GM21423 (cell line): ENCODE measurements at regions not wholly inside any gene's neighbourhood (a gene's known extent, or its start where the extent isn't known, plus 50 kb on each side); places are given as distances from the start of the nearest gene placed in this dataset.
"Not testable (repeated sequence)": the region's sequence is repeated elsewhere in the genome, so short reads cannot be mapped to it uniquely, and the experiment has no call there.

Source experiments
- ATAC-seq: cut with Tn5 transposase; IDR thresholded peaks from one replicate; pipeline ENCODE4 v1.9.1; 2021; ENCODE audit warnings: mild to moderate bottlenecking, moderate library complexity; ENCODE audit not compliant: unreplicated experiment

GRCh38 chr18:995629-996028, 91.0 kb downstream of the ADCYAP1 start:
- no peak for ATAC-seq

DNA sequence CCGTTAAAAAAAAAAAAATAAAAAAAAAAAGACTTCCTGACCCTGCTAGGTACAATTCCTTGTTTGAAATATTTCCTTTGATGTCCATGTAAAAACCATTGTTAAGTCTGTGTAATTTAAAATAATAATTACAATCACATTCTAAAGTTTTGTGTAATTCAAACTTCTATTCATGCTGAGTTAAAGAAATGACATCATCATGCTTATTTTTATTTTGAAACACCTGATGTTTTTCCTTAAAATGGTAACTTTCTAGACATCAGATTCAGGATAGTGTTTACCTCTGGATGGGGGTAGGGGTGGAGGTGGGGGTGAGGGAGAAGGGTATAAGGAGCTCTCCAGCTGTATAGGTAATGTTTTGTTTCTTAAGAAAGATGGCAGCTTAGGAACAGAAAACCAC, 92.8 kb downstream of the ADCYAP1 start:
- ATAC-seq = no peak

DNA sequence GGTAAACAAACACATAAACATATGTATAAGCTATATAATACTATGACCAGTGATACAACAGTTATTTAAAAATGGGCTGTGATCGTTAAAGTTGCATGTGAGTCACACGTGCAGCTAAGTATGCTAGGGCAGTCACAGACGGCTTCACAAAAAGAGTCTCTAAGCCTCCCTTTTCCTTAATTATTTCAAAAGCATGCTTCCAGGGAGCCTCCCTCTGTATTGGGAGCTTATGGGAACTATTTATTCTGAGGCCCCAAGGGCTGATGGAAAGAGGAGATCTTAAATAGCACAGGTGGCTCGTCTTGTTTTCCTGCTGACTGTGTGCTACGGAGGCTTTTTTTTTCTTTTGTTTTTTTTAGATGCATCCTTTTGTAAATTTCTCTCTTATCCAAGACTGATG, 94.3 kb downstream of the ADCYAP1 start:
- ATAC-seq = no peak

GRCh38 chr18:1002653-1003178, 98.0 kb downstream of the ADCYAP1 start:
- ATAC-seq = no peak

DNA sequence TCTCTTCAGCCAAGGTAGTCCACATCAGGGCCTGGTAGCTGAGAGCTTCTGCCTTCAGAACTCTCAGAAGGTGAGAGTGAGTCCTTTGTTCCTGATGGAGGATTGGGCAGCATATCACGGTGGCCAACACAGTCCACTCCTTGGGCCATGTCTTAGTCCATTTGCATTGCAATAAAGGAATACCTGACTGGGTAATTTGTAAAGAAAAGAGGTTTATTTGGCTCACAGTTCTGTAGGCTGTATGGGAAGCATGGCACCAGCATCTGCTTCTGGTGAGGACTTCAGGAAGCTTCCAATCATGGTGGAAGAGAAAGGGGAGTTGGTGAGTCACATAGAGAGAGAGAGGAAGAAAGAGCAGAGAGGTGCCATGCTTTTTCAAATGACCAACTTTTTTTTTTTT, 98.8 kb downstream of the ADCYAP1 start:
- no peak for ATAC-seq

DNA sequence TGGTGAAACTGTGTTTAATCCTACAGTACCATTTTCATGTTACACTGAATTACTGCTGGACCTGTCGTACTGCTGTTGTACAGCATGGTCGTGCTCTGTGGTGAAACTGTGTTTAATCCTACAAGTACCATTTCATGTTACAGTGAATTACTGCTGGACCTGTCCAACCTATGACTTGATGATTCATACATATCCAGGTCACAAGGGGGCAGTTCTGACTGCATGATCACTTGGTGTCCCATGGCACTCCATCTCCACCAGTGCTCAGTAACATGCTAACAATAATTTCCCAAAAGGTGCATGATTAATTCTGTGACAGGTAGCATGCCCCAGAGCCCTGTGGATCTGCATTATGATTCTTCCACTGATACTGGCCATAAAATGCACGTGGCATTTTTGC, 101.6 kb downstream of the ADCYAP1 start:
- no peak for ATAC-seq

DNA sequence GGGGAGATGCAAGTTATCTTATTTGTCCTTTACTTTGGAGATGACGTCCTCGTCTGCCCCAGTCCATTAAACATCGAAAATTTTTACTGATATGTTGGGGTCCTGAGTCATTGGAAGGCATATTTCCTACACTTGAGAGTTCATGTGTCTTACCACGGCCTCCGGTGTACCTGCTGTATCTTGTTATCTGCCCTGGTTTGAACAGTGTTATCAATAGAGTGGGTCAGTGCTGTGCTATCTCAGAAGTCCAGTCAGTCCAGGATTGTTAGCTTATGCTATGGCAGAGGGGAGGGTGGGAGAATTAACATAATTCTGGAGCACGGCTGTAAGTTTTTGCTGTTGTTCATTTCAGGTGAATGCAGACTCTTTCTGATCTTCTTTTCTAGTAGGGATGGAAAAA, 102.3 kb downstream of the ADCYAP1 start:
- ATAC-seq = no peak

- no peak for ATAC-seq
Measured at GRCh38 chr18:1011349-1011748, 106.7 kb downstream of the ADCYAP1 start.

GRCh38 chr18:1012775-1013174, 108.1 kb downstream of the ADCYAP1 start:
- ATAC-seq = no peak

- no peak for ATAC-seq
Measured at GRCh38 chr18:1013951-1014350, 109.3 kb downstream of the ADCYAP1 start.

GRCh38 chr18:1014509-1014908, 109.8 kb downstream of the ADCYAP1 start:
- ATAC-seq = no peak

DNA sequence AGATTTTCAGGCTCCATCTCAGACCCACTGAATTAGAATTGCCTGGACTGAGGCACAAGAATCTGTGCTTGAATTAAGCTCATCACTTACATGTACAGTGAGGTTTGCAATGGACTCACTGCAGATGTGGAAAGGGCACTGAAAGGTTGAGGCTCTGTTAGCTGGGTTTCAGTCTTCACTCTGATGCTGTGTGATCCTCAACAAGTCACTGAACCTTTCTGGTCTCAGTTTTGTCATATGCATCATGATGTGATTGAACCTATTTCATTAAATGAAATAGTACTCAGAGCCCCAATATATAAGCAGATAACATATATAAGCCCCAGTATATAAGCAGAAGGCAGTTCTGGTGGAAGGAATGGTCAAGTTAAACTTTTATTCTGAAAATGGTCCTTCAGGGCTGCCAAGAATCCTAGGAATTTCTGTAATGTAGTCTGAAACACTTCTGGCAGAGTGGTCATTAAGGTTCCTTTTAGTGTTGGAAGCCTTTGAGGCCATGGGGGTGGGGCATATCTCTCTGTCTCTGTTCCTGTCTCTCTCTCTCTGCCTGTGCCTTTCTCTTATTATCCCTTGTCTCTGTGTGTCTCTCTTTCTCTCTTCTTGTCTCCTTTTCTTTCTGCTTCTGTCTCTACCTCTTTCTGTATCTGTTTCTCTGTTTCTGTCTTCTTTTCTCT, 110.4 kb downstream of the ADCYAP1 start:
- ATAC-seq = no peak

DNA sequence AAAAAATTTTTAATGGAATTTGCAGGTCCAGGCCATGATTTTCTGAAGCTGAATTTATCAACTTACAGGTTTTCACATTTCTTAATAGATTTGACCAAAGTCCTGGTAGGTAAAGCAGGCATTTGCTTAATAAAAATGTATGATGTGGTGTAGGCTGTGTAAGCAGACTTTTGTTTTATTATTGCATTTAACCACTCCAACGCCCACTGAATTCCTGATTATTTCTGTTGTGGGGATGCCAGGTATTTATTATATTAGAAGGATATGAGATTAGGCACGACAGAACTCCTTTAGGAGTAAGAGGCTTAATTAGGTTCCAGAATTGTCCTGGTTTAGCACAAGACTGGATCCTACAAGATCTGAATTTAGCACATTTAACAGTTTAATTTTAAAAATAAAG, 111.1 kb downstream of the ADCYAP1 start:
- no peak for ATAC-seq

- ATAC-seq = no peak
Measured at GRCh38 chr18:1017227-1018058, 112.8 kb downstream of the ADCYAP1 start.

GRCh38 chr18:1018181-1018681, 113.6 kb downstream of the ADCYAP1 start:
- no peak for ATAC-seq

DNA sequence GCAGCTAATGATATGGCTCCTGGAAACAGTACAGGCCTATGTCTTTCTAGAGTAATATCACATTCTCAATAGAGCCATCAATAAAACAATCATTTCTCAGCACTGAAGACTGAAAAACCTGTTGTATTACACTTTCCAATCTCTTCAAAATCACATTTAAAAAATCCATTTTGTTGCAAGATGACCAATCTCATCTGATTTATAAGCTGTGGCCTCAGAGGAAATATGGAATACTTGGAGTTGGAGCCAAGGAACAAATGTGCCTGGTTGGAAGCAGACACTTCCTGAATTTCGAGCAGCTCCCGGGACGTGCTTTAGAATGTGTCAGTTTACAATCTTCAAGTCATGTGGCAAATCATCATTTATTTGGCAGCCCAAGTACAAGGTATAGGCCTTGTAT, 114.5 kb downstream of the ADCYAP1 start:
- ATAC-seq = no peak

DNA sequence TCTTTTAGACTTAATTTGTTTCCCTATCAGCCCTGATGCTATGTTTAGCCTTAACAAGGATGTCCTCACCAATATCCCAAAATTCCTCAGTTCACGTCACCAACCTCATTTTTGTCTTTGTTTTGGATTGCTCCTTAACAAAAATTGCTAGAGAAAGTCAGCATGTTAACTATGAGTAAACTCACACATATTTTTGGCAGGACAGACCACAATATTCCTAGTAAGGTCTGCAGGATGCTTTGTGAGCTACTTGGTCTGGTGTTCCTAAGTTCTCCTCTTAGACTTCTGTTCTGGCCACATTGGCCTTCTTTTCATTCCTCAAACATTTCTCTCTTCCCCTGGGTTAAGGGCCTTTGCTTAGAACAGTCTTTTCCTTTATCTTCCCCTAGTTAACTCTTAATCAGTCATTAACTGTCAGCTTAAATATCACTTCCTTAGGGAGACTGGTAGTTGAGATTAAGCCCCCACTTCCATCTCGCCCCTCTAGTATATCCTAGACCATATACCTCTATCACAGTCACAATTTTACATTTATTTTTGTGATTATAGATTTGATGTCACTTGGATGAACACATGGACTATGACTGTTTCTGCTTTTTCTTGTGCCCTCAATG, 116.2 kb downstream of the ADCYAP1 start:
- no peak for ATAC-seq

DNA sequence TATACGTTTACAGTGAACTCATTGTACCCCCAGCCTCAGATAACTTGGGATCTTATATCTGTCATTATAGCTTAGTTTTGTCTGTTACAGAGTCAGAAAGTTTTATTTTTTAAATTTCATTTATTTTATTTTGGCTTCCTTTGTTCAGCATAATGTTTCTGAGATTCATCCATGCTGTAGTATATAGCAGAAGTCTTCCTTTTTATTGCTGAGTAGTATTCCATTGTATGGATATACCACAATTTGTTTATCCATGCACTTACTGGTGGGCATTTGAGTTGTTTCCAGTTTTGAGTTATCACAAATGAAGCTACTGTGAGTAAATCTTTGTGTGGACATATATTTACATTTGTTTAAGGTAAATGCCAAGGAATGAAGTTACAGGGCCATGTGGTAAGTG, 122.3 kb downstream of the ADCYAP1 start:
- ATAC-seq = no peak

- ATAC-seq = not testable (repeated sequence)
Measured at GRCh38 chr18:1033092-1033491, 128.4 kb downstream of the ADCYAP1 start.

DNA sequence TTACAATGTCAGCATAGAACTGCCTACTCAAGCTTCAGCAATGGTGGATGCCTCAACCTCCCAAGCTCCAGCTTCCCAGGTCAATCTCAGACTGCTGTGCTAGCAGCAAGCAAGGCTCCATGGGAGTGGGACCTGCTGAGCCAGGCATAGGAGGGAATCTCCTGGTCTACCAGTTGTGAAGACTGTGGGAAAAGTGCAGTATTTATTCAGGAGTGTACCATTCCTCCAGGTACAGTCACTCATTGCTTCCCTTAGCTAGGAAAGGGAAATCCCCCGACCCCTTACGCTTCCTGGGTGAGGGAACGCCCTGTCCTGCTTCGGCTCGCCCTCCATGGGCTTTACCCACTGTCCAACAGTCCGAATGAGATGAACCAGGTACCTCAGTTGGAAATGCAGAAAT, 130.3 kb downstream of the ADCYAP1 start:
- no peak for ATAC-seq

GRCh38 chr18:1036926-1037325, 132.3 kb downstream of the ADCYAP1 start:
- no peak for ATAC-seq

- no peak for ATAC-seq
Measured at GRCh38 chr18:1037776-1038175, 133.1 kb downstream of the ADCYAP1 start.
